ENCODE measurements at regions not wholly inside any gene's neighbourhood (a gene's known extent, or its start where the extent isn't known, plus 50 kb on each side); places are given as distances from the start of the nearest gene placed in this dataset.

GRCh38 chr13:65508745-65509144 lies 1721.4 kb downstream of the PCDH9 start:
- no peak overlapping the region for H3K27ac ChIP-seq
- no peaks in the 10 kb centered on the region for H3K9me3 ChIP-seq
- no peak overlapping the region for H3K4me3 ChIP-seq
- no peak for ATAC-seq
- H3K4me1 ChIP-seq: no peaks in the 10 kb centered on the region
- DNase-seq: no peak
- intact Hi-C loops (cut with DNase I): no loop called here
- no peak for TF ChIP-seq CTCF (IDR thresholded peaks at IDR 0.05)
- no peaks in the 10 kb centered on the region for H3K36me3 ChIP-seq (ENCODE audit: insufficient read depth in 1 of 2, low read depth in 1 of 2)
- no peaks in the 10 kb centered on the region for H3K27me3 ChIP-seq (ENCODE audit: insufficient read depth in 3 of 3, low read length in 2 of 3)

GRCh38 chr13:65508338-65508737 lies 1721.8 kb downstream of the PCDH9 start:
- ATAC-seq (no peak), DNase-seq (no peak)
- H3K4me3 ChIP-seq: no peak overlapping the region
- H3K9me3 ChIP-seq: no peaks in the 10 kb centered on the region
- no peak overlapping the region for H3K27ac ChIP-seq
- TF ChIP-seq CTCF (IDR thresholded peaks at IDR 0.05): no peak
- intact Hi-C loops (cut with DNase I): no loop called here
- no peaks in the 10 kb centered on the region for H3K36me3 ChIP-seq (ENCODE audit: insufficient read depth in 1 of 2, low read depth in 1 of 2)
- H3K27me3 ChIP-seq (ENCODE audit: insufficient read depth in 3 of 3, low read length in 2 of 3): no peaks in the 10 kb centered on the region
- H3K4me1 ChIP-seq: no peaks in the 10 kb centered on the region

GRCh38 chr13:65505941-65506340 lies 1724.2 kb downstream of the PCDH9 start:
- no peaks in the 10 kb centered on the region for H3K36me3 ChIP-seq (ENCODE audit: insufficient read depth in 1 of 2, low read depth in 1 of 2)
- no peak for TF ChIP-seq CTCF (IDR thresholded peaks at IDR 0.05)
- no peak overlapping the region for H3K27ac ChIP-seq
- DNase-seq: no peak
- intact Hi-C loops (cut with DNase I): no loop called here
- H3K4me1 ChIP-seq: no peaks in the 10 kb centered on the region
- no peaks in the 10 kb centered on the region for H3K27me3 ChIP-seq (ENCODE audit: insufficient read depth in 3 of 3, low read length in 2 of 3)
- WGBS, 3 donors: 53 to 78% (median 75%) methylated on average over 1 of the region's 1 CpG
- no peak overlapping the region for H3K4me3 ChIP-seq
- no peaks in the 10 kb centered on the region for H3K9me3 ChIP-seq
- no peak for ATAC-seq

- Histone ChIP-seq H3K4me1 (no peaks in the 10 kb centered on the region), H3K27ac (no peak overlapping the region), H3K27me3 (ENCODE audit: insufficient read depth in 3 of 3, low read length in 2 of 3) (no peaks in the 10 kb centered on the region), H3K4me3 (no peak overlapping the region), H3K36me3 (ENCODE audit: insufficient read depth in 1 of 2, low read depth in 1 of 2) (no peaks in the 10 kb centered on the region), H3K9me3 (no peaks in the 10 kb centered on the region)
- 82 to 85% (median 84%) methylated on average over 1 of the region's 1 CpG for WGBS, 3 donors
- DNase-seq: no peak
- ATAC-seq: no peak
- intact Hi-C loops (cut with DNase I): no loop called here
- no peak for TF ChIP-seq CTCF (IDR thresholded peaks at IDR 0.05)
Measured at GRCh38 chr13:65504213-65504612, 1725.9 kb downstream of the PCDH9 start.

GRCh38 chr13:65500481-65500880 lies 1729.7 kb downstream of the PCDH9 start:
- H3K36me3 ChIP-seq (ENCODE audit: insufficient read depth in 1 of 2, low read depth in 1 of 2): no peaks in the 10 kb centered on the region
- no peak overlapping the region for H3K4me3 ChIP-seq
- H3K27ac ChIP-seq: no peak overlapping the region
- intact Hi-C loops (cut with DNase I): no loop called here
- H3K27me3 ChIP-seq (ENCODE audit: insufficient read depth in 3 of 3, low read length in 2 of 3): no peaks in the 10 kb centered on the region
- no peak for TF ChIP-seq CTCF (IDR thresholded peaks at IDR 0.05)
- no peak for ATAC-seq
- WGBS, 3 donors: 51 to 67% (median 56%) methylated on average over 3 of the region's 3 CpGs
- no peaks in the 10 kb centered on the region for H3K9me3 ChIP-seq
- H3K4me1 ChIP-seq: no peaks in the 10 kb centered on the region
- DNase-seq: no peak

Data from psoas muscle (tissue), 7 donors.